ENCODE measurements at regions not wholly inside any gene's neighbourhood (a gene's known extent, or its start where the extent isn't known, plus 50 kb on each side); places are given as distances from the start of the nearest gene placed in this dataset.

DNA sequence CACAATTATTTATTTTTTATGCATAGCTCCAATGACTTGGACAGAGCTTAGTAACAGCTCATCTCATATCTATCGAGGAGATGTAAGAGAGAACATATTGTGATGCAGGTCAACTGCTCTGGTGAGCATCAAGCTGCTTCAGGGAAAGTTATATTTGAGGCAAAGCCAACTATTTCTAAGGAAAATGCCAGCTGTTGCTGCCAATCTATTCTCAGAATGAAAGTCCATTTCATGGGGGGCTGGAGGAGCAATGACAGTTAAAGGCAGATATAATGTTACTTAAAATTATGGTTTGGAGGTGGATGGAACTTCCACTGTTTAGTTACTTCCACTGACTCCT is 424.8 kb downstream of the KIF20B start:
- no peaks in the 10 kb centered on the region for H3K27me3 ChIP-seq (ENCODE audit: control insufficient read depth, insufficient read depth, low read length)
- no peak overlapping the region for H3K4me3 ChIP-seq (ENCODE audit: low read length)
- no peaks in the 10 kb centered on the region for H3K4me1 ChIP-seq (ENCODE audit: control insufficient read depth, low read depth, low read length)
- no peak overlapping the region for H3K27ac ChIP-seq (ENCODE audit: low read length)
- H3K36me3 ChIP-seq (ENCODE audit: control insufficient read depth, low read depth, low read length): no peaks in the 10 kb centered on the region
- H3K9ac ChIP-seq (ENCODE audit: low read length): no peak overlapping the region
- no peaks in the 10 kb centered on the region for H3K9me3 ChIP-seq (ENCODE audit: control insufficient read depth, low read depth, low read length)

GRCh38 chr10:90130321-90131086 is 429.1 kb downstream of the KIF20B start:
- H3K9ac ChIP-seq (ENCODE audit: low read length): no peak overlapping the region
- no peaks in the 10 kb centered on the region for H3K4me1 ChIP-seq (ENCODE audit: control insufficient read depth, low read depth, low read length)
- H3K9me3 ChIP-seq (ENCODE audit: control insufficient read depth, low read depth, low read length): peaks cover 19% of the 10 kb centered on the region
- H3K27me3 ChIP-seq (ENCODE audit: control insufficient read depth, insufficient read depth, low read length): no peaks in the 10 kb centered on the region
- H3K4me3 ChIP-seq (ENCODE audit: low read length): no peak overlapping the region
- no peaks in the 10 kb centered on the region for H3K36me3 ChIP-seq (ENCODE audit: control insufficient read depth, low read depth, low read length)
- no peak overlapping the region for H3K27ac ChIP-seq (ENCODE audit: low read length)

GRCh38 chr10:90133606-90134005 is 432.2 kb downstream of the KIF20B start:
- no peak overlapping the region for H3K9ac ChIP-seq (ENCODE audit: low read length)
- H3K9me3 ChIP-seq (ENCODE audit: control insufficient read depth, low read depth, low read length): peaks cover 45% of the 10 kb centered on the region
- H3K36me3 ChIP-seq (ENCODE audit: control insufficient read depth, low read depth, low read length): no peaks in the 10 kb centered on the region
- no peaks in the 10 kb centered on the region for H3K4me1 ChIP-seq (ENCODE audit: control insufficient read depth, low read depth, low read length)
- no peak overlapping the region for H3K4me3 ChIP-seq (ENCODE audit: low read length)
- H3K27me3 ChIP-seq (ENCODE audit: control insufficient read depth, insufficient read depth, low read length): no peaks in the 10 kb centered on the region
- H3K27ac ChIP-seq (ENCODE audit: low read length): no peak overlapping the region

- Histone ChIP-seq H3K9ac (ENCODE audit: low read length) (no peak overlapping the region), H3K9me3 (ENCODE audit: control insufficient read depth, low read depth, low read length) (peaks cover 45% of the 10 kb centered on the region), H3K36me3 (ENCODE audit: control insufficient read depth, low read depth, low read length) (no peaks in the 10 kb centered on the region), H3K4me1 (ENCODE audit: control insufficient read depth, low read depth, low read length) (no peaks in the 10 kb centered on the region), H3K27ac (ENCODE audit: low read length) (no peak overlapping the region), H3K4me3 (ENCODE audit: low read length) (no peak overlapping the region), H3K27me3 (ENCODE audit: control insufficient read depth, insufficient read depth, low read length) (no peaks in the 10 kb centered on the region)
Measured at GRCh38 chr10:90136731-90137316, 435.4 kb downstream of the KIF20B start.

GRCh38 chr10:90138844-90139243 is 437.5 kb downstream of the KIF20B start:
- no peak overlapping the region for H3K9ac ChIP-seq (ENCODE audit: low read length)
- no peaks in the 10 kb centered on the region for H3K27me3 ChIP-seq (ENCODE audit: control insufficient read depth, insufficient read depth, low read length)
- H3K36me3 ChIP-seq (ENCODE audit: control insufficient read depth, low read depth, low read length): no peaks in the 10 kb centered on the region
- peaks cover 42% of the 10 kb centered on the region for H3K9me3 ChIP-seq (ENCODE audit: control insufficient read depth, low read depth, low read length)
- H3K27ac ChIP-seq (ENCODE audit: low read length): no peak overlapping the region
- H3K4me1 ChIP-seq (ENCODE audit: control insufficient read depth, low read depth, low read length): no peaks in the 10 kb centered on the region
- no peak overlapping the region for H3K4me3 ChIP-seq (ENCODE audit: low read length)

- H3K4me1 ChIP-seq (ENCODE audit: control insufficient read depth, low read depth, low read length): no peaks in the 10 kb centered on the region
- H3K36me3 ChIP-seq (ENCODE audit: control insufficient read depth, low read depth, low read length): no peaks in the 10 kb centered on the region
- H3K9me3 ChIP-seq (ENCODE audit: control insufficient read depth, low read depth, low read length): peaks cover 13% of the 10 kb centered on the region
- no peak overlapping the region for H3K9ac ChIP-seq (ENCODE audit: low read length)
- no peaks in the 10 kb centered on the region for H3K27me3 ChIP-seq (ENCODE audit: control insufficient read depth, insufficient read depth, low read length)
- no peak overlapping the region for H3K27ac ChIP-seq (ENCODE audit: low read length)
- H3K4me3 ChIP-seq (ENCODE audit: low read length): no peak overlapping the region
Measured at GRCh38 chr10:90141791-90142190, 440.4 kb downstream of the KIF20B start.

GRCh38 chr10:90143937-90144336 is 442.5 kb downstream of the KIF20B start:
- Histone ChIP-seq H3K9me3 (ENCODE audit: control insufficient read depth, low read depth, low read length) (no peaks in the 10 kb centered on the region), H3K27ac (ENCODE audit: low read length) (no peak overlapping the region), H3K4me1 (ENCODE audit: control insufficient read depth, low read depth, low read length) (no peaks in the 10 kb centered on the region), H3K4me3 (ENCODE audit: low read length) (no peak overlapping the region), H3K9ac (ENCODE audit: low read length) (no peak overlapping the region), H3K36me3 (ENCODE audit: control insufficient read depth, low read depth, low read length) (no peaks in the 10 kb centered on the region), H3K27me3 (ENCODE audit: control insufficient read depth, insufficient read depth, low read length) (no peaks in the 10 kb centered on the region)

DNA sequence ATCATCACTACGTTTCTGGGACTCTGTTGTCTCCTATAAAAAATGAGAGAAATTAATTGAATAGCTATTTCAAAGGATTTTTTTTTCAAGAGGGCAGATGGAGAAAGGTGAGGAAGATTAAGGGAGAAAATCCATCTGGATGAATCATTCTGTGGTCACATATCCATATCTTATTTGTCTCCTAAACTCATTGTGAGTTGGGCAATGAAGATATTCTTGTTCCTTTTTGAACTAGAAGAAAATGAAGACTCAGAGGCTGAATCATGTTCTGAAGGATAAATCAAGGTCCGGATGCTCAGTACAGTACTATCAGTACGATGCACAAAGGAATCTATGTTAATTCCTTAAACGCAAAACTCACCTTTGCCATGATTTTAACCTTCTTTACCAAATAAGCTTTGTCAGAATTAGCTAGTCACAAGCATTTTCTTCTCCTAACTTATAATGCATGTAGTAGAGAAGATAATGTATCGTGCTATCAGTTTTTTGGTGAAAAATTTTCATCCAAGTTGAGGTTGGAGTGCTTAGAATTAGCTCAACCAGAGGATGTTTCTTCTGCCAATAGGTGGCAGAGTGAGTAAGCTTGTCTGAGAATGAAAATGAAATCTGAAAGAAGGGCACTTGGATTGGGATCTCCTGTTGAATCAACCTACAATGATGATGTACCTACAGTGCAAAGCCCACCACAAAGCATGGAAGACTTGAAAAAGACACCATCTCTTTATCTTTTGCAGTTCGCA is 446.9 kb downstream of the KIF20B start:
- Histone ChIP-seq H3K36me3 (ENCODE audit: control insufficient read depth, low read depth, low read length) (no peaks in the 10 kb centered on the region), H3K9ac (ENCODE audit: low read length) (no peak overlapping the region), H3K4me3 (ENCODE audit: low read length) (no peak overlapping the region), H3K4me1 (ENCODE audit: control insufficient read depth, low read depth, low read length) (peaks cover 6% of the 10 kb centered on the region), H3K27me3 (ENCODE audit: control insufficient read depth, insufficient read depth, low read length) (no peaks in the 10 kb centered on the region), H3K27ac (ENCODE audit: low read length) (no peak overlapping the region), H3K9me3 (ENCODE audit: control insufficient read depth, low read depth, low read length) (no peaks in the 10 kb centered on the region)

GRCh38 chr10:90149563-90149962 is 448.2 kb downstream of the KIF20B start:
- Histone ChIP-seq H3K27ac (ENCODE audit: low read length) (no peak overlapping the region), H3K27me3 (ENCODE audit: control insufficient read depth, insufficient read depth, low read length) (no peaks in the 10 kb centered on the region), H3K4me3 (ENCODE audit: low read length) (no peak overlapping the region), H3K36me3 (ENCODE audit: control insufficient read depth, low read depth, low read length) (no peaks in the 10 kb centered on the region), H3K9me3 (ENCODE audit: control insufficient read depth, low read depth, low read length) (no peaks in the 10 kb centered on the region), H3K9ac (ENCODE audit: low read length) (no peak overlapping the region), H3K4me1 (ENCODE audit: control insufficient read depth, low read depth, low read length) (peaks cover 6% of the 10 kb centered on the region)

GRCh38 chr10:90162271-90162853 is 461.0 kb downstream of the KIF20B start:
- H3K9me3 ChIP-seq (ENCODE audit: control insufficient read depth, low read depth, low read length): no peaks in the 10 kb centered on the region
- no peaks in the 10 kb centered on the region for H3K4me1 ChIP-seq (ENCODE audit: control insufficient read depth, low read depth, low read length)
- H3K27ac ChIP-seq (ENCODE audit: low read length): no peak overlapping the region
- H3K4me3 ChIP-seq (ENCODE audit: low read length): no peak overlapping the region
- H3K9ac ChIP-seq (ENCODE audit: low read length): no peak overlapping the region
- H3K27me3 ChIP-seq (ENCODE audit: control insufficient read depth, insufficient read depth, low read length): no peaks in the 10 kb centered on the region
- no peaks in the 10 kb centered on the region for H3K36me3 ChIP-seq (ENCODE audit: control insufficient read depth, low read depth, low read length)

DNA sequence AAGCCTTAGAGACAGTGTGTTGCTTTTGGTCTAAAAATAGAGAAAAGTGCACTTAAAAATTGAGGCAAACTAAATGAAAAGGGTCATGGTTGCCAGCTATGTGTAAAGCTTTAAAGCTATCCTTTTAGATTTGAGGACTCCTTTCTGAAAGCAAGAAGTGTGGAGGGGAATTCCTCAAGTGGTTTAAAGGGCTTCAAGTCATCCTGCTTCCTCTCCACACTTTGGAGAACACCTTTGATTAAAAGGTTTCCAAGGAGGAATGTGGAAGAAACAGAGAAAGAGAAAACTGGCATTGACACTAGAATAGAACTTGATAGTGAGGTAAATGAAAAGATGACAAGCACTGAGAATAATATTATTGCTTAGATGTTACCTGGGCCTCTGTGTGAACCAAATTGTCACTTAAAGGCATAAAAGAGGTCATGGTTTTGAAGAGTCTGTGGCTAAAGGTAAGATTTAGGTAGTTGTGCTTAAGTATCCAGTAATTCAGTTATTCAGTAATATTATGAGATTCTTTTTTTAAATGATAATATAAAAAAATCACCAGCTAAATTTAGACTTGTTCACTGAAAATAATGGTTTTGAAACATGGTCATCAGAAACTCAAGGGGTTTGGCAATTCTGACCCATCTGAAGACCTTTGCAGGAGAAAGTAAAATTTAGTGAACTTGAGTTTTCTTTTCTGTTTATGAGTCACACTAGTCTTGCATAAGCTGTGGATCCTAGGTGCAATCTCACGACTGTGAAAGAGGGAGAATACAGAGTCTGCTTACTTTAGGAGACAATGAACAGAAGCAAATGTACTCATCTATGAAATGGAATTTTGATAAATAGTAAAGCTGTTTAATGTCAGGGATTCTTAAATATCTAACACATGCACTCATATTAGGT is 466.0 kb downstream of the KIF20B start:
- no peaks in the 10 kb centered on the region for H3K36me3 ChIP-seq (ENCODE audit: control insufficient read depth, low read depth, low read length)
- no peaks in the 10 kb centered on the region for H3K27me3 ChIP-seq (ENCODE audit: control insufficient read depth, insufficient read depth, low read length)
- H3K9ac ChIP-seq (ENCODE audit: low read length): no peak overlapping the region
- H3K27ac ChIP-seq (ENCODE audit: low read length): no peak overlapping the region
- no peaks in the 10 kb centered on the region for H3K4me1 ChIP-seq (ENCODE audit: control insufficient read depth, low read depth, low read length)
- H3K4me3 ChIP-seq (ENCODE audit: low read length): no peak overlapping the region
- no peaks in the 10 kb centered on the region for H3K9me3 ChIP-seq (ENCODE audit: control insufficient read depth, low read depth, low read length)
